AG10803 (cell line): ENCODE measurements at regions not wholly inside any gene's neighbourhood (a gene's known extent, or its start where the extent isn't known, plus 50 kb on each side); places are given as distances from the start of the nearest gene placed in this dataset.

Source experiments
- DNase-seq: peaks from one replicate; pipeline ENCODE4 v3.0.0; 2010; ENCODE audit warnings: low read depth
- H3K4me3 ChIP-seq: 2 replicates; pipeline ENCODE4 v1.5.1; 2011; ENCODE audit warnings: mild to moderate bottlenecking, low read length, control low read depth
- CTCF ChIP-seq: conservative IDR thresholded peaks from 2 replicates; pipeline ENCODE4 v1.5.1; 2011; ENCODE audit warnings: mild to moderate bottlenecking, low read length, control low read depth, inconsistent platforms

GRCh38 chrX:42930071-42930470 lies 152.1 kb upstream of the PPP1R2C start:
- TF ChIP-seq CTCF: no peak
- no peak for DNase-seq
- no peak overlapping the region for H3K4me3 ChIP-seq

GRCh38 chrX:42930951-42931350 lies 153.0 kb upstream of the PPP1R2C start:
- H3K4me3 ChIP-seq: no peak overlapping the region
- no peak for TF ChIP-seq CTCF
- DNase-seq: no peak

GRCh38 chrX:42933187-42933586 lies 155.2 kb upstream of the PPP1R2C start:
- no peak overlapping the region for H3K4me3 ChIP-seq
- no peak for DNase-seq
- TF ChIP-seq CTCF: no peak

DNA sequence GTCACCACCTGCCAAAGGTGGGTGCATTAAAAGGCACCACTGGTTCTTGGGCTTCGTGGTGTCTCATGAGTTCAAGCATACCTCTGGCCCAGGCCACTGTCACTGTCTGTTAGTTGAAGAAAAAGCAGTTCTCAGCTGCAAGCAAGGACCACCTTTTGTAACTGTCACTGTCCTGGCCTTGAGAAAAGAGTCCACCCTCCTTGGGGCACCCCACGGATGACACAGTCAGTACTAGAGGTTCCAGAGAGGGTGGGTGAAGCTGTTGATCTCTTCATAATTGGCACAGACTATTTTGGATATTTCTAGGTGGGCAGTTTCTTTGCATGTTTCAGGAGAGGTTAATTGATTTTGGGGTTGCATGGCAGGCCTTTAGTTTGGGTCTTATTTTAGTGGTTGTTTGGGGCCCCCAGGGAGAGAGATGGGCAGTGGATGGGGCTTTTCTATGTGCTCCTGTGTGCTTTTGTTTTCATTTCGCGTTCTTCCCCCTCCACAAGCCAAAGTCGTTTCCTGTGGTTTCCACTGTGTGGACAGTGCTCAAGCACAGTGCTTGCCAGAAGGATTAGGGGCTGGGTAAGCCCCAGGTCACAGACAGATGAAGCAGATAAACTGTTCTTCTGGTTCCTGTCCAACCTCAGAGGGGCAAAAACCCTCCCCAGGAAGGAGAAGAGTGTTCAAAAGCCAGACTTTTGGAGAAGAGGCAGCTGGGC lies 156.2 kb upstream of the PPP1R2C start:
- no peak overlapping the region for H3K4me3 ChIP-seq
- no peak for DNase-seq
- TF ChIP-seq CTCF: no peak

GRCh38 chrX:42941671-42942070 lies 163.7 kb upstream of the PPP1R2C start:
- no peak overlapping the region for H3K4me3 ChIP-seq
- DNase-seq: no peak
- no peak for TF ChIP-seq CTCF

DNA sequence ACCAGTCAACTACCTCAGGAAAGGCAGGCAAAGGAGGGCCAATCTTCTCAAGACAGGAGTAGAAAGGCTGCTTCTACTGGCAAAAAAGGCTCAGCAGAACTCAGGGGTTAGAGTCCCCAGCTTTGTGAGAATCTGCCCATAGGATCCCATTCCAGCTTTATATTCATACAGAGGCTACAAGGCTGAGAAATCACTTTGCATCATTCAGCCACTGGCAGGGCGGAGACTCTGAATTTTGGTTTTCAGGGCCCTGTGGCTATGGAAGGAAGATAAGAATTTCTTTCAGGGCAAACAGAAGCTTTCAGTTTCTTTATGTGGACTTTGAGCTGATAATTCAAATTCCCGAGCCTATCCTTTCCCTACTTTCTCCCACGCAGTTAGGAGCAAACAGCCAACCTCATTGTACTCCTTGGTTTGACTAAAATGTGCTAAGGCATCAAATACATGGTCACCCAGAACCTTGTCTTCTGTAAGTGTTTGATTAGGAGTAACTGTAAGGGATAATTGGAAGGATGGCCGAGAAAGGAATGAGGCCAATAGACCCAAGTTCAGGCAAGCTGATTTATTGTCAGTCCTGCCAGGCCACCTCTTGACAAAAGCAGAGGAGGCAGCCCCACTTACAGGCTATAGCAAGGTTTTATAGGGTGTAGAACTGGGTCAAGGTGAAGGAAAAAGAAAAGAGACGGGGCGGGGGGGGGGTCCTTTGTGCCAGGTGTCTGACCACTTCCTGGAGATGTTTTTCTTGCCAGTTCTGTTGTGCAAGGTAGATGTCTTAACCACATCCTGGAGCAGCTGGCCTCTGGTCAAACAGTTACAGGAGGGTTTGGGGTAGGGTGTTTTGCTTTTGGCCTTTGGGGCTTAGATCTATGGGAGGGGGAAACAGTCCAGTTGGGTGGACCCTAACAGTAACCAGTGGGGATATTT lies 165.3 kb upstream of the PPP1R2C start:
- TF ChIP-seq CTCF: no peak
- no peak for DNase-seq
- no peak overlapping the region for H3K4me3 ChIP-seq
